HG03066 (cell line): ENCODE measurements at regions not wholly inside any gene's neighbourhood (a gene's known extent, or its start where the extent isn't known, plus 50 kb on each side); places are given as distances from the start of the nearest gene placed in this dataset.
"Not testable (repeated sequence)": the region's sequence is repeated elsewhere in the genome, so short reads cannot be mapped to it uniquely, and the experiment has no call there.

ENCODE experiments used
- ATAC-seq: cut with Tn5 transposase; IDR thresholded peaks from one replicate; pipeline ENCODE4 v1.9.1; 2021; ENCODE audit warnings: low read depth; ENCODE audit not compliant: unreplicated experiment

DNA sequence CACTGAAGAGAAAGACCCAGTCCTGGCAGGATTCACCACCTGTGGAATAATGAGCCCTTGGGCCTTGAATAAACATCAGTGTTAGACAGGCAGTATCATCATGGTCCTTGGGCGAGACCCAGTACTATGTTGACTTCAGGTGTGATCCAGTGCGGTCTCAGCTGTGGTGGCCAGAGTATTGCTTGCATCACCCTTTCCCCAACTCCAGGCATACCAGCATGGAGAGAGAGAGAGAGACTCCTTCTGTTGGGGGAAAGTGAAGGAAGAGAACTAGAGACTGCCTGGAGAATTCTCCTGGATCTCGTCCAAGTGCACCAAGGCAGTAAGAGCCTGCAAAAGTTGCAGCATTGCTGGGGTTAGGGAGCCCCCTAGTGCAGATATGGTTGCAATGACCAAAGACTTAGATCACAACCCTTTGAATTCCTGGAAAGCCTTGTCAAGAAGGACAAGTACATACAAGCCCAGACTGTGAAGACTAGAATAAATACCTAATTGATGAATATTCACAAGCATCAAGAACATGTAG lies 61.1 kb upstream of the VAMP7 start:
- peak; percentile 56 for ATAC-seq

GRCh38 chrX:155819525-155819924 lies 61.6 kb upstream of the VAMP7 start:
- no peak for ATAC-seq

- not testable (repeated sequence) for ATAC-seq
These were observed 66.8 kb upstream of the VAMP7 start for GRCh38 chrX:155814391-155814790.

DNA sequence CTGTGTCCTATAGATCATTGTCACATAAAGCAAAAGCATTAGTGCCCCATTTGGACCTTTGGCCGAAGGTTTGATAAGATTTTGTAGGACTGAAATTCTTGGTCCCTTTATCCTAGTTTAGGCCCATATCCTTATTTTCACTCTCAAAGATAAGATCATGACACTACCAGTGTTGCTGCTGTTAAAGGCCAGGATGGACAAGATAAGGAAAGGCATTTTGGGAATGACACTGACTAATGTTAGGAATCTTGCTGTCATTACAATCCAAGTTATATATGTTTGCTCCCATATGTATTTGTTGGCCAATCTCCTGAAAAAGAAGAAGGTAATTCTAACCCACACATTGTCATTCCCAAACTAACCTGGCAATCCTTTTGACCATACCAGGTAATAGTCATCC lies 101.3 kb upstream of the VAMP7 start:
- no peak for ATAC-seq

GRCh38 chrX:155778844-155779553 lies 102.1 kb upstream of the VAMP7 start:
- no peak for ATAC-seq

GRCh38 chrX:155774387-155774786 lies 106.8 kb upstream of the VAMP7 start:
- ATAC-seq: no peak

GRCh38 chrX:155767876-155768769 lies 113.0 kb upstream of the VAMP7 start:
- ATAC-seq: no peak

DNA sequence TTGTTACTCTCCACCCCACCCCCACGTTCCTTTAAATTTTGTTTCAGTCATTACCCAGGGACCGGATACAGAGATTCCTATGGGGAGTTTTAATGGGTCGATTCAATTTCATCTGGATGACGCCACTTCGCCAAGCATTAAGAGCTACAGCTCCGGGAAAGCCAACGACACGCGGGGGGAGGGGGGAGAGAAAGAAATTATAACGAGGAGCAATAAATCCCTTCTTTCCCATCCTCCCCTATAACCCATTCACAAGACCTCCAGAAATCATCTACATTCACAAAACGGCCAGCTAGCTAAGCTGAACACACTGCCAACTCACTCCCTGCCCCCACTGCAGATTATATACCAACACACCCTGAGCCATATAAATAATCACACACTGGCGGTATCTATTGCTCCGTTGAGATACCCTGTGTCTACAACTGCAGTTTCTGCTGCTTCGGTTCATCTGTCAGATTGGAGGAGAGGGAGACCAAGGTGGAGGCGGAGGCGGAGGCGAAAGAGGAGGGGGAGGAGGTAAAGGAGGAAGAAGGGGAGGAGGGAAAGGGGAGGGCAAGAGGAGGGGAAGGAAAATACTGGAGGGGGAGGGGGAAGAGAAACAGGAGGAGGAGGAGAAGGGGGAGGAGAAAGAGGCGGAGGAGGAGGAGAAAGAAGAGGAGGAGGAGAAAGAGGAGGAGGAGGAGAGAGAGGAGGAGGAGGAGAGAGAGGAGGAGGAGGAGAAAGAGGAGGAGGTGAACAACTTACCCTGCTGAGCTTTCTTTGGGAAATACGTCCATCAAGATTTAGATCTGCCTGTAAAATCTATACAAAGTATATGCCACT lies 113.9 kb upstream of the VAMP7 start:
- no peak for ATAC-seq

DNA sequence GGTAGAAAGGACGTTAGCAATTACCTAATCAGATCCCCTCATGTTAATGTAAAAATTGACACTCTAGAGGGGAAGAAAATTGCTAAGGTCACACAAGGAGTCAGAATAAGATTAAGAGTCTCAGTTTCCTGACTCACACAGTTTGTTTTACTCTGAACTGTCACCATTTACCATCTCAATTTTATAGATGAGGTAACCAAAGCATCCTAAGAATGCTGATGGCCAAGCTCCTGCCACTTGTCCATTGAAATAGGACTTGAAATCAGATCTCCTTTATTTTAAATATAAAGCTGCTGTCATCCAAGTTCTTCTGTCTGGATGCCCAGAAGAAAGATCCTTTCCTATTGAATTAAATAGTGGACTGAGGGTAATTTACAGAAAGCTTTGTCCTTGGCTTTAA lies 114.8 kb upstream of the VAMP7 start:
- no peak for ATAC-seq

GRCh38 chrX:155761185-155761584 lies 120.0 kb upstream of the VAMP7 start:
- no peak for ATAC-seq

GRCh38 chrX:155757046-155757759 lies 123.9 kb upstream of the VAMP7 start:
- no peak for ATAC-seq

DNA sequence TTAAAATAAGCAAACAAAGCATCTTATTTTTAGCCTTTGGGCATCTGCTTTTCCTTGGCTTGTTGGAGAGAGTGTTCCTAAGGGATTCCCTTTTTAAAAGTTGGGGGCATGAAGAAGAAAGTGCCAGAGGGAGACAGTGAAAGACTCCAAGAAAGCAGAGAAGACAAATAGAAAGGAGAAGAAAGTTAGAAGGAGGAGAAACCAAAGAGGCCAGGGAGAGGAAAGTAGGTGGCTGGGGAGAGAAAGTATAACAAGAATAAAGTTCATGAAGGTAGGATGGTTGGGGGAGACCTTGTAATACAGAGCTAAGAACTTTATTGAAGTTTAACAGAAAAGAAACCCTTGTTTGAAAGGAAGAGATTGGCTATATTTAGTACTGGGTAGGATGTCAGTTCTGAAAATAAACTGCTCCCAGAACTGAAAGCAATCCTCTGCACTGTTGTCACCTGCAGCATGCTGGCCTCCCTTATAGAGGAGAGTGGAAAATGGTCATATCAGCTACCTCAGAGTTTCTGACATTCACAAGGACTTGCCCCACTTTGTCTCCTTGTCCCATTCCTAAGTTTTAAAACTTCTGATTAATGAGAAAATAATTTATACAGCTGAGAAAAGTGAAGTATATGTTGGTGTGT lies 125.3 kb upstream of the VAMP7 start:
- no peak for ATAC-seq

GRCh38 chrX:155751131-155751530 lies 130.0 kb upstream of the VAMP7 start:
- ATAC-seq: no peak

- ATAC-seq: no peak
These were observed 133.6 kb upstream of the VAMP7 start for GRCh38 chrX:155747520-155747919.

GRCh38 chrX:155745792-155746191 lies 133.0 kb upstream of the TMLHE start:
- no peak for ATAC-seq

DNA sequence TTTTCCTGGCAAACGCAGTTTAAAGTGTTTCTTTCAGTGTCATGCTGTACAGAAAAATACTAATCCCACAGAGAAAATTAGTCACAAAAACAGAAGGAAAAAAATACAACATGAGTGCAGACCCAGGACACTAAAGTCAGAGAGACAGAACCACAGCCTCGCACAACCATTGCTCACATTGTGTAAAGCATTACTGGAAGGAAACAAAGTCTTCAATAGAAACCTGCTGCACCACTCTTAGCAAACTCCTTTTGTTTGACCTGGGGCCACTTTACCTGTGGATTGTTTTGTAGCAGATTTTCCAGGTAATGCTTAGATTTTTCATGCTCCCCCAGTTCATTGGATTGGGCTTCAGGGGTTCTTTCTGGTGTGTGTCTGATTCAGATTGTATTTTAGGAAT lies 131.8 kb upstream of the TMLHE start:
- no peak for ATAC-seq

DNA sequence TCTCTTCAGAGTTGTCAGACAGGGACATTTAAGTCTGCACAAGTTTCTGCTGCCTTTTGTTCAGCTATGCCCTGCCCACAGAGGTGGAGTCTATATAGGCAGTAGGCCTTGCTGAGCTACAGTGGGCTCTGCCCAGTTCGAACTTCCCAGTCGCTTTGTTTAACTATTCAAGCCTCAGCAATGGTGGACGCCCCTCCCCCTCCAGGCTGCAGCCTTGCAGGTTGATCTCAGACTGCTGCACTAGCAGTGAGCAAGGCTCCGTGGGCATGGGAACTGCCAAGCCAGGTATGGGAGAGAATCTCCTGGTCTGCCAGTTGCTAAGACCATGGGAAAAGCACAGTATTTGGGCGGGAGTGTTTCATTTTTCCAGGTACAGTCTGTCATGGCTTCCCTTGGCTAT lies 115.6 kb upstream of the TMLHE start:
- ATAC-seq: not testable (repeated sequence)

- ATAC-seq: no peak
These were observed 106.3 kb upstream of the TMLHE start for GRCh38 chrX:155718972-155719586.

DNA sequence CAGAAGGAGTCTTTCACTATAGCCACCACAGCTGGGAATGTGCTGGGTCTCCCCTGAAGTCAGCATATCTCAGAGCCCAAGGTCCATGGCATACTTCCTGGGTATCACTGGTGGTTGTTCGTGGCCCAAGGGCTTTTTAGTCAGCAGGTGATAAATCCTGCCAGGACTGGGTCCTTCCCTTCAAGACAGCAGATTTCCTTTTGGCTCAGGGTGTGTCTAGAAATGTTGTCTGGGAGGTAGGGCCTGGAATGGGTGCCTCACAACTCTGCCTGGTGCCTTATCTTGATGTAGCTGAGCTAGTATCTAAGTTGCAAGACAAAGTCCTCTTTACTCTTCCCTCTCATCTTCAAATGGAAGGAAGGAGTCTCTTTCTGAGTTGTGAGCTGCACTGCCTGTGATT lies 102.4 kb upstream of the TMLHE start:
- ATAC-seq: no peak
